HepG2 (cell line): ENCODE measurements at regions not wholly inside any gene's neighbourhood (a gene's known extent, or its start where the extent isn't known, plus 50 kb on each side); places are given as distances from the start of the nearest gene placed in this dataset.

Experiments used
- ATAC-seq: fragments of 200-7000 bp; cut with Tn5 transposase; 3 replicates; pipeline ENCODE4 v1.9.1; 2020; ENCODE audit warnings: mild to moderate bottlenecking, moderate library complexity
- BruUV-seq: library from RNA; stranded (reverse); fragments of 400-500 nt; replicated peaks from 2 replicates; lab custom pipeline; 2021; lab: Mats Ljungman, UMichigan
- CTCF ChIA-PET: fragments of 300-600 bp; formaldehyde crosslinking; extraction: SDS; loops from one replicate; lab custom pipeline; 2021; ENCODE audit warnings: low total read pairs, inconsistent platforms, low intra/inter-chr PET ratio; lab: Yijun Ruan, JAX
- POLR2A ChIA-PET: fragments of 350-600 bp; sonication (Branson Sonifier 250); formaldehyde crosslinking; loops from one replicate; lab custom pipeline; 2020; ENCODE audit warnings: antibody characterized with exemption, inconsistent platforms; lab: Yijun Ruan, JAX
- DNase-seq: peaks from one replicate; pipeline ENCODE4 v3.0.0-alpha.2; 2015; ENCODE audit warnings: low spot score
- FAIRE-seq: peaks from 3 replicates; lab custom pipeline; 2011; peaks lifted over from hg19 to GRCh38; lab: Jason Lieb, UNC
- H2AFZ ChIP-seq: one replicate; pipeline ENCODE4 v1.6.1; 2011; ENCODE audit warnings: low read length, inconsistent platforms
- H3K27ac ChIP-seq: fragments of 300-600 bp; 3 replicates; pipeline ENCODE4 v1.8.0; 2011; ENCODE audit warnings: mixed run types, mild to moderate bottlenecking, mixed read lengths, low read length, inconsistent platforms; ENCODE audit not compliant: insufficient read depth; ENCODE audit errors: extremely low read length
- H3K27me3 ChIP-seq, 2 experiments: fragments of 200-600 bp in 1 of 2; 2 replicates in 1 of 2; 3 replicates in 1 of 2; pipeline versions ENCODE4 v1.6.0 to v1.8.0; 2011; ENCODE audit warnings: low read length in 2 of 2, mild to moderate bottlenecking in 2 of 2, moderate library complexity in 2 of 2, inconsistent platforms in 1 of 2; ENCODE audit not compliant: insufficient read depth in 2 of 2, control insufficient read depth in 1 of 2
- H3K36me3 ChIP-seq, 2 experiments: fragments of 200-600 bp in 1 of 2; replicated peaks in 1 of 2; 2 replicates in 1 of 2; 3 replicates in 1 of 2; pipeline versions ENCODE4 v1.5.1 to v1.8.0; 2011; ENCODE audit warnings: low read length in 2 of 2, inconsistent platforms in 1 of 2; ENCODE audit not compliant: insufficient read depth in 2 of 2, control insufficient read depth in 1 of 2
- H3K4me1 ChIP-seq: 2 replicates; pipeline ENCODE4 v1.5.1; 2012; ENCODE audit warnings: low read length, inconsistent platforms; ENCODE audit not compliant: insufficient read depth
- H3K4me2 ChIP-seq: 2 replicates; pipeline ENCODE4 v1.6.0; 2011; ENCODE audit warnings: low read depth, low read length, inconsistent platforms
- H3K4me3 ChIP-seq, 3 experiments: fragments of 200-600 bp in 1 of 3; sonication (generic), shearing (Covaris generic) in 1 of 3; replicated peaks in 1 of 3; 2 replicates each; pipeline ENCODE4 v1.5.1; 2011 to 2016; ENCODE audit warnings: low read length in 3 of 3, inconsistent platforms in 2 of 3, low read depth in 2 of 3, mild to moderate bottlenecking in 2 of 3, control low read depth in 1 of 3, mixed read lengths in 1 of 3; ENCODE audit not compliant: insufficient read depth in 1 of 3
- H3K79me2 ChIP-seq: one replicate; pipeline ENCODE4 v1.6.1; 2011; ENCODE audit warnings: low read length, inconsistent platforms; ENCODE audit not compliant: insufficient read depth
- H3K9ac ChIP-seq: 2 replicates; pipeline ENCODE4 v1.6.0; 2011; ENCODE audit warnings: mild to moderate bottlenecking, low read depth, low read length, inconsistent platforms; ENCODE audit not compliant: insufficient read depth
- H3K9me3 ChIP-seq: 2 replicates; pipeline ENCODE4 v1.5.1; 2012; ENCODE audit warnings: mild to moderate bottlenecking, low read length
- H4K20me1 ChIP-seq: 2 replicates; pipeline ENCODE4 v1.6.0; 2011; ENCODE audit warnings: inconsistent platforms, mild to moderate bottlenecking, low read length, moderate library complexity; ENCODE audit not compliant: insufficient read depth
- GLI4 ChIP-seq: sonication (generic); formaldehyde crosslinking; IDR thresholded peaks from 2 replicates; pipeline ENCODE4 v1.5.1; 2020; ENCODE audit warnings: missing genetic modification reagents, mild to moderate bottlenecking, moderate library complexity, borderline replicate concordance
- NCOA1 ChIP-seq: sonication (generic); formaldehyde crosslinking; IDR thresholded peaks from 2 replicates; pipeline ENCODE4 v1.9.0; 2021; ENCODE audit warnings: missing genetic modification reagents
- STAG1 ChIP-seq: sonication (generic); formaldehyde crosslinking; IDR thresholded peaks from 2 replicates; pipeline ENCODE4 v1.4.0; 2020; ENCODE audit warnings: missing genetic modification reagents
- XRCC5 ChIP-seq: fragments of 200-400 bp; formaldehyde crosslinking; optimal IDR thresholded peaks from 2 replicates; pipeline ENCODE3; 2017; ENCODE audit warnings: mild to moderate bottlenecking, low read length
- ZFP91 ChIP-seq: sonication (generic); formaldehyde crosslinking; IDR thresholded peaks from 2 replicates; pipeline ENCODE4 v1.9.0; 2022; ENCODE audit warnings: missing genetic modification reagents, mild to moderate bottlenecking, borderline replicate concordance
- ZHX1 ChIP-seq: sonication (generic); formaldehyde crosslinking; IDR thresholded peaks from 2 replicates; pipeline ENCODE4 v1.8.1; 2022; ENCODE audit warnings: low read depth, mild to moderate bottlenecking, missing genetic modification reagents
- ZNF296 ChIP-seq: sonication (generic); formaldehyde crosslinking; conservative IDR thresholded peaks from 2 replicates; pipeline ENCODE4 v1.5.0; 2020; ENCODE audit warnings: mild to moderate bottlenecking, missing genetic modification reagents
- ZNF597 ChIP-seq: sonication (generic); formaldehyde crosslinking; IDR thresholded peaks from 2 replicates; pipeline ENCODE4 v1.5.0; 2020; ENCODE audit warnings: missing genetic modification reagents
- ZNF687 ChIP-seq: sonication (generic); formaldehyde crosslinking; IDR thresholded peaks from 2 replicates; pipeline ENCODE4 v1.5.1; 2020; ENCODE audit warnings: mild to moderate bottlenecking, missing genetic modification reagents, moderate library complexity
- ZNF850 ChIP-seq: sonication (generic); formaldehyde crosslinking; conservative IDR thresholded peaks from 2 replicates; pipeline ENCODE4 v1.9.0; 2021; ENCODE audit warnings: mild to moderate bottlenecking, missing genetic modification reagents
- WGBS: methylation state at CpG from one replicate; pipeline ENCODE4 v1.1.6; 2017; ENCODE audit warnings: low lambda C conversion rate; 5-methylcytosine and 5-hydroxymethylcytosine counted together
- in situ Hi-C: cut with HindIII; loops from 2 replicates; pipeline ENCODE4 v1.10.0; 2017; ENCODE audit warnings: low pct_unique_long_range_greater_than_20kb; ENCODE audit not compliant: extremely low pct_ligation_motif_present
- intact Hi-C: fragments of 100-400 bp; cut with micrococcal nuclease; formaldehyde crosslinking; loops from one replicate; pipeline ENCODE4 v1.10.0; 2022; ENCODE audit not compliant: unreplicated experiment

- no TSS peak for BruUV-seq
- FAIRE-seq: no peak
- in situ Hi-C loops: loop anchor here (5.0 kb wide), 1 partner anchor 175 kb away; no protein-coding TSS in a partner anchor
- no peak for ATAC-seq
- Histone ChIP-seq H3K9me3 (no peaks in the 10 kb centered on the region), H3K4me1 (no peaks in the 10 kb centered on the region), H3K36me3 (no peaks in the 10 kb centered on the region), H3K79me2 (no peaks in the 10 kb centered on the region), H2AFZ (no peak overlapping the region), H4K20me1 (no peaks in the 10 kb centered on the region; the same call in 1 of the 2 replicates), H3K4me2 (no peak overlapping the region), H3K27me3 (peaks cover 0 to 54% of the 10 kb centered on the region in 2 experiments; a peak in 4 of 5 replicates), H3K27ac (no peak overlapping the region), H3K9ac (no peak overlapping the region), H3K4me3 (no peak overlapping the region)
- TF ChIP-seq STAG1 (no peak), ZNF296 (CRISPR knock-in tag) (no peak), ZNF850 (CRISPR knock-in tag) (no peak), NCOA1 (CRISPR knock-in tag) (no peak), ZFP91 (CRISPR knock-in tag) (no peak), ZHX1 (CRISPR knock-in tag) (no peak), ZNF597 (CRISPR knock-in tag) (no peak), ZNF687 (CRISPR knock-in tag) (no peak), XRCC5 (no peak), GLI4 (CRISPR knock-in tag) (no peak)
- POLR2A ChIA-PET: no interaction called here
- intact Hi-C loops: no loop called here
- no peak for DNase-seq
- CTCF ChIA-PET: no interaction called here
- WGBS: 4% methylated on average over 6 of the region's 6 CpGs
These were observed 168.0 kb upstream of the FOXF1 start for GRCh38 chr16:86342161-86342834.
